ENCODE measurements at regions not wholly inside any gene's neighbourhood (a gene's known extent, or its start where the extent isn't known, plus 50 kb on each side); places are given as distances from the start of the nearest gene placed in this dataset.

- TF ChIP-seq CTCF (IDR thresholded peaks at IDR 0.05) (no peak), ZFX (IDR thresholded peaks at IDR 0.05; ENCODE audit: borderline replicate concordance) (no peak)
Measured at GRCh38 chr4:111905511-111905910, 239.7 kb upstream of the FAM241A start.
